Endothelial cell (in vitro differentiated cells): ENCODE measurements at regions not wholly inside any gene's neighbourhood (a gene's known extent, or its start where the extent isn't known, plus 50 kb on each side); places are given as distances from the start of the nearest gene placed in this dataset.

Source experiments
- DNase-seq: peaks from one replicate; pipeline ENCODE4 v3.0.0; 2021; ENCODE audit warnings: low spot score
- H3K27ac Mint-ChIP-seq: one replicate; pipeline ENCODE4 v1.8.0; 2021; ENCODE audit warnings: mixed read lengths, inconsistent platforms; ENCODE audit not compliant: unreplicated experiment
- H3K27me3 Mint-ChIP-seq: one replicate; pipeline ENCODE4 v1.8.0; 2021; ENCODE audit warnings: mild to moderate bottlenecking, moderate library complexity, mixed read lengths, inconsistent platforms; ENCODE audit not compliant: unreplicated experiment
- H3K36me3 Mint-ChIP-seq: one replicate; pipeline ENCODE4 v1.8.0; 2021; ENCODE audit warnings: mild to moderate bottlenecking, low read depth, mixed read lengths, inconsistent platforms; ENCODE audit not compliant: unreplicated experiment
- H3K4me1 Mint-ChIP-seq: one replicate; pipeline ENCODE4 v1.8.0; 2021; ENCODE audit warnings: mild to moderate bottlenecking, mixed read lengths, inconsistent platforms; ENCODE audit not compliant: unreplicated experiment
- H3K4me3 Mint-ChIP-seq: one replicate; pipeline ENCODE4 v1.8.0; 2021; ENCODE audit warnings: mild to moderate bottlenecking, mixed read lengths, inconsistent platforms; ENCODE audit not compliant: unreplicated experiment
- H3K9me3 Mint-ChIP-seq: one replicate; pipeline ENCODE4 v1.8.0; 2021; ENCODE audit warnings: mixed read lengths, inconsistent platforms; ENCODE audit not compliant: unreplicated experiment
- CTCF ChIP-seq: fragments of 200-600 bp; sonication (generic); IDR thresholded peaks from one replicate; pipeline ENCODE4 v1.5.0; 2021; ENCODE audit warnings: antibody characterized with exemption; ENCODE audit not compliant: unreplicated experiment

- Mint-ChIP-seq H3K4me3 (no peak overlapping the region), H3K27ac (no peak overlapping the region), H3K4me1 (no peaks in the 10 kb centered on the region), H3K36me3 (no peaks in the 10 kb centered on the region), H3K9me3 (no peaks in the 10 kb centered on the region), H3K27me3 (no peaks in the 10 kb centered on the region)
- no peak for DNase-seq
- TF ChIP-seq CTCF: no peak
These were observed 105.7 kb upstream of the LUZP2 start for GRCh38 chr11:24391167-24391566.

- no peak for TF ChIP-seq CTCF
- Mint-ChIP-seq H3K27me3 (no peaks in the 10 kb centered on the region), H3K36me3 (no peaks in the 10 kb centered on the region), H3K27ac (no peak overlapping the region), H3K4me1 (peaks cover 2% of the 10 kb centered on the region), H3K4me3 (no peak overlapping the region), H3K9me3 (no peaks in the 10 kb centered on the region)
- DNase-seq: no peak
These were observed 96.7 kb upstream of the LUZP2 start for GRCh38 chr11:24400059-24400665.

- Mint-ChIP-seq H3K27ac (no peak overlapping the region), H3K27me3 (no peaks in the 10 kb centered on the region), H3K4me1 (no peaks in the 10 kb centered on the region), H3K4me3 (no peak overlapping the region), H3K36me3 (no peaks in the 10 kb centered on the region), H3K9me3 (no peaks in the 10 kb centered on the region)
- no peak for TF ChIP-seq CTCF
- DNase-seq: no peak
These were observed 90.5 kb upstream of the LUZP2 start for GRCh38 chr11:24406389-24406788.

- no peak for DNase-seq
- Mint-ChIP-seq H3K4me1 (no peaks in the 10 kb centered on the region), H3K36me3 (no peaks in the 10 kb centered on the region), H3K27ac (no peak overlapping the region), H3K27me3 (no peaks in the 10 kb centered on the region), H3K9me3 (no peaks in the 10 kb centered on the region), H3K4me3 (no peak overlapping the region)
- no peak for TF ChIP-seq CTCF
These were observed 89.9 kb upstream of the LUZP2 start for GRCh38 chr11:24406980-24407379.

GRCh38 chr11:24407733-24408132, 89.1 kb upstream of the LUZP2 start:
- H3K4me3 Mint-ChIP-seq: no peak overlapping the region
- no peaks in the 10 kb centered on the region for H3K9me3 Mint-ChIP-seq
- no peak for TF ChIP-seq CTCF
- no peak overlapping the region for H3K27ac Mint-ChIP-seq
- H3K36me3 Mint-ChIP-seq: no peaks in the 10 kb centered on the region
- no peak for DNase-seq
- H3K27me3 Mint-ChIP-seq: no peaks in the 10 kb centered on the region
- H3K4me1 Mint-ChIP-seq: no peaks in the 10 kb centered on the region
